Fibroblast of skin of back (primary cell): ENCODE measurements at regions not wholly inside any gene's neighbourhood (a gene's known extent, or its start where the extent isn't known, plus 50 kb on each side); places are given as distances from the start of the nearest gene placed in this dataset.
A peak's percentile ranks its signal among the peaks of the same experiment; 100 is the strongest.

Experiments used
- DNase-seq: peaks from one replicate; pipeline ENCODE4 v3.0.0-alpha.2; 2013

DNA sequence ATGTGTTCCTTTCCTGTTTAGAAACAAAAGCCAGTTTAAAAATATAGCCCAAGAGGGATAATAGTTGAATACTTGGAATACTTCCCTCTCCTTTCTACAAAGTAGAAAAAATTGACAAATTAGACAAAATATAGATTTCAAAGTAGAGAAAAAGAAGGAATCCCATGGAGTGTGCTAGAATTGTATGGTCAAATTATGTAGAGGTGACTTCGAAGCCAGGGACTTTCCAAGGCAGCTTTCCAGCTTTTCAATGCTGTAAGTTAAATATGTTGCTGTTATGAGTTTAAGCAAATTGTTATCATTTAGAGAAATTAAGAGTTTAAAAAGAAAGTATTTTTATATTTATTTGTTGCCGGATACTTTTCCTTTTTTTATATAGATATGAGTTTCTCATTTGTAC is 415.5 kb upstream of the OPRM1 start:
- DNase-seq: no peak

DNA sequence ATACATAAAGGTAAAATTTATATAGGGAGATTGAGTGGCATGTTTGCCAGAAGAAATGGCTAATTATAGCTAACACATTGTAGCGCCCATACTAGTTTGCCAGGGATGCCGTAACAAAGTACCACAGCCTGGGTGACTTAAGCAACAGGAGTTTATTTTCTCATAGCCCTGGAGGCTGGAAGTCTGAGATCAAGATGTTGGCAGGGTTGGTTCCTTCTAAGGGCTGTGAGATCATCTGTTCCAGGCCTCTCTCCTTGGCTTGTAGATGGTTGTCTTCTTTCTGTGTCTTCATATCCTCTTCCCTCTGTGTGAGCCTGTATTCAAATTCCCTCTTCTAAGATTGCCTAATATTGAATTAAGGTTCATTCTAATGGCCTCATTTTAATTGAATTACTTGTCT is 417.5 kb upstream of the OPRM1 start:
- no peak for DNase-seq

DNA sequence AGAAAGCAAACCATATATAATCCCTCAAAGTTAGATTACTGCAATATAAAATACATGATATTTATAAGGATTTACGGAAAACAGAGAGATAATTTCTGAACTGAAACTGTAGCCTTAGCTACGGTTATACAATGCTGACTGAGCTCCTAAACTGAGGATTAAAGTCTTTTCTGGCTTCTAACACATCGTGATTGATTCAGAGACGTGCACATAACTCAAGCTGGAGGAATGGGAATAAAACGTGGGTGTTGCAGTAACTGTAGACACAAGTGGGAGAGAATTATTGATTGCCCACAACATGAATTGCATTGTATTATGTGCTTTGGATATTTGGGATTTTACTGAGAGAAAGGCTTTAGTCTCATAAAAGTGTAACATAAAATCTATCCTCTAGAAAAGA is 418.0 kb upstream of the OPRM1 start:
- no peak for DNase-seq

DNA sequence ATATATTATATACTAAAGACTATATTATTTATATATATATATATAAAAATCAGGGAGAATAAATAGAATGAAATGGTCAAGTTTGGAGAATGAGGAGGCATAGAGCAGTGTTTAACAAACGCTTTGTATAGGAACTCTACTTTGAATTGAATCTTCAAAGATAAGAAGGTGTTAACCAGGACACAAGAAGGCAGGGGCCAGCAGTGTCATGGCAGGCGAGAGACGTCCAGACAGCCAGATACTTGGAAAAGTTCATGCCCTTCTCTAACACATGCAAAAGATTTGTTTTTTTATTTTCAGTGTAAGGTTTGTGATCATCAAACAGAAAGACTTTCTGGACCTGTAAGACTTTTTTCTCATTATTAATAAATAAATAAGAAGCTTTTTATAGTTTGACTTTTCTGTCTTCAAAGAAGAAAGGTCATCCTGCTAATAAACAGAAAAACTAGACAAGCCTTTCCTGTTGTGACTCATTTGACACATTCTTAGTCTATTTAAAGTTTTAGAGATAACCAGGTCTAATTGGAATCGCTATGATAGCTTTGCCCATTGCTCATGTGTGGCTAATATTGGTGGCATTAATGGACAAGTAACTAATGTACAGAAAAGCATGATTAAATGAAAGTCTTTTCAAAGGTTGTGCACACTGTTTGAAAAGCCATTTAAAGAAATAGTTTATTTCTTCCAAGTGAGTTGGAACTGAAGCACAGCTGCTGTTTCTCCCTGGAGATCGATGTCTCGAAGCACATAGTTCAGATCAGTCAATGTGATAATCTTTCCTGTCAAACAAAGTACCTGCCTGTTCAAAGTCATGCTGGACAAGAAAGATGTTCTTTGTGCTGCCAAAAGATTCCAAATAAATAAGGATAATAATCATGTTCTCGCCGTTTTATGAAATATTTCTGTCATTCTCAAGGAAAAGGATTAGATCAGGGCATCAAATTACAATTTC is 420.4 kb upstream of the OPRM1 start:
- DNase-seq: no peak

DNA sequence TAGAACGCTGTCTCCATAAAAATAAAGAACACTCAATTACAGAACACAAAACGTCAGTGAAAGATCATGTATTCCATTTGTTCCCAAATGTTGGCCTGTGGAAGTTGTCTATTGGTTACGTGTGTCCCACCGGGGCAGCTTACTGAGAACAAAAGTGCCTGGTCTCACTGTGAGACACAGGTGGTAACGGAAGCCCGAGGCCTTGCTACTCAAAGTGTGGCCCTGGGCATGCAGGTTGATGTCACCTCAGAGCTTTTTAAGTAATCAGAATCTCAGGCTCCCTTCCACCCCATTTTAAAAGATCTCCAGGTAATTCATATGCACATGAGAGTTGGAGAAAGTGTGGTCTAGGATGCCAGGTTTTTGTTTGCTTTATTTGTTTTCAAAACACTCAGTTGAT is 422.5 kb upstream of the OPRM1 start:
- DNase-seq: no peak

DNA sequence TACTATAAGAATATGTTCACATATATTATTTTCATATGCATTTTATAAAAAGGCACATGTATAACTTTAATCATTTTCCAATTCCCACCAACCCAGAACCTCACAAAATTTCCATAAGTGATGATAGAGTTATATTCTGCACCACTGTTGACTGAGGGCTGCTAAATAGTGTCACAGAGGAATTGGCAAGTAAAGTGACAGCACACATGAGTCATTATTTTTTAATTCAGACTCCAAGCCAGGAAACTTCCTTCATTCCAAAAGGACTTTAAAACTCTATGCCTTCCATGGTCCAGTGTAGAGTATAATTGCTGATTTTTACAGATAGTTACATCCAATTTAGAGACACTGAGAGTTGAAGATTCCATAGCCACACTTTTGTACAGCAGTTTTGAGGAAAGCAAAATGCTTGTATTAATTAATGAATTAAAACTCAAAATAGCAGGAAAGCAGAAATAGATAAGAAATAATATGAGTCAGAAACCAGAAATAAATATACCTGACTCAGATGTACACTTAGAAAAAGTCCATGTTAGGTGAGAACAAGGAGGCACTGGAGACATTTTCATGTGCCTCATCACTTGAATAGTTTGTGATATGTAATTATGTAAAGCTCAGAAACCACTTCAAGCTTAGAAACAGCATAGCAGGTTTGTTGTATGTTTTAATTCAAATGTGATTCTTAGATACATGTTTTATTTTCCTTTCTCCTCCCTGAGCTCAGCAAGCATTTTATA is 425.2 kb upstream of the OPRM1 start:
- DNase-seq: no peak

DNA sequence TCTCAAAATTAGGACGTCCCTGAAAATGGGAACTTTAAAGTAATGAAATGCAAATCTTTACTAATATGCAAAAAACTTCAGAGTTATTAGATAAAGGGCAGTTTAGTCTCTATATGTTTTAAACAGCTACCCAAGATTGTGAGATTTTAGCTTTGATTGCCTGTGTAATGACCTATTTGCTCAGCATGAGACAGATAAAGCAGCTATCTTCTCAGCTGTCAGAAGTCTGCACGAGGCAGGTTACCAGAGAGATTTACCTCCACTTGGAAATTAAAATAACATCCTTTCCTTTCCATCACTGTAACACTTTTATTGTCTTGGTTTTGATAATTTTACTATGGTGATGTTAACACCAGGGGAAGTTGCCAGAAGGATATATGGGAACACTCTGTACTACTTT is 436.6 kb upstream of the OPRM1 start:
- no peak for DNase-seq

DNA sequence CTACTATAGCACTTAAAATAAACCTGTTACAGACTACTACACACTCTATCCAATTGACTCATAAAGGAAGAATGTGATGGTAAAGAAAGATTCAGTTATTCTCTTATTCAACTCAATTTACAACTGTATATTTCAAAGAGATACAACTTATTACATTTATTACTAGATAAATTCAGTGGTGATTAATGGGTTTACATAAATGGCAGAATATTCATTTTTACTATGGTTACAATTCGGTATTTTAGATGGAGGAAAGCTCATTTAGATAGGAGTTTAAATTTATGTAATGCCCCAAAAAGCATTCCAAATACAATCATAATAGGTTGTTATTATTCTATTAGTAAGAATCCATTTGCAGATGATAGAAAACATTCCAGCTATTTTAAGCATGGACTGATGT is 439.1 kb upstream of the OPRM1 start:
- no peak for DNase-seq

DNA sequence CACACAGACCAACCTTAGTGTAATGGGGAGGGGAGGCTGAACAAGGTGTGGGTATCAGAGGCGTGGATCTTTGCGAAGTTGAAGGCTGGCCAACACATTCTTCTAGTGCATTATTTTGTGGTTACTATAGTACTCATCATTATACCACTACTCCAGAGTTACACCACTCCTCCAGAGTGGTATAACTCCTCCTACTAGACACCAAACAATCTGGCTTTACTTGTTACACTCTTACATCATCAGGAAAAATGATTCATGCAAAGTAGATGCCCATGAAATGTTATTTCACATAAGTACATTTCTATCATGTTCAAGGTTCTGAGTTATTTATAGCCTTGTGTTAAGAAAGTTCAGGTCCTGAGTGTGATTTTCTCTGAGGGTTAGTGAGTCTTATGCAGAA is 443.1 kb upstream of the OPRM1 start:
- peak; percentile 51 for DNase-seq

DNA sequence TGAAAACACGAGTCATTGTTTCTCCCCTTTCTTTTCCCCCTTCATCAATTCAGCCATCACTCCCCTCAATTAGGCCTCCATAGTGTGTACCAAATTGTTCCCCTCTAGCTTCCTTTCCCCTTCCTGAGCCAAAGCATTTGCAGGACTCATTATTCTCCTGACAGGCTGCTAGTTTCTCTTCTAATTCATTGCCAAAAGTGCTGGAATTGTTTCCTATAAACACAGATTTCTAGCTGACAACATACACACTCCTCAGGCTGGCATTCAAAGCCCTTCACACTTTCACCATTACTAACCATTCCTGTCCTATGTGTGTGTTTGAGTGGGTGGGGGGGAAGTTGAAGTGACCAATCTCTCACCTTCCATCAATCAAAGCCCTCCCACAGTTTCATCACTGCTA is 444.2 kb upstream of the OPRM1 start:
- DNase-seq: no peak

DNA sequence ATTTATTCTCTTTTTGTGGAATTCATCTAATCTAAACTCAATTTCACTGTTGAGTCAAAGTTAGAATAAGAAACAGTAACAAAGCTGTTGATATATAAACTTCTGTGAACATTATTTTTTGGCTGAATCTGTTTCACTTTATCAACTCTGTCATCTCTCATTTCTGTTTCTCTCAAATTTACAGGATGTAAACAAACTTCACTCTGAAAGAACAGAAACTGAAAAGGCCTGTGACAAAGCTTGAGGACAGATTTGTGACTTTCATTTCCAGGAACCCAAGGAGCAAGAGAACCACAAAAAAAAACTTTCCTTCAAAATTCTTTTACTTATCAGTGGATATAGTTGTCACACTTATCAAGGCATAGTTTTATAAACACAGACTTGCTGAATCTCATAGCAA is 447.9 kb upstream of the OPRM1 start:
- DNase-seq: no peak

DNA sequence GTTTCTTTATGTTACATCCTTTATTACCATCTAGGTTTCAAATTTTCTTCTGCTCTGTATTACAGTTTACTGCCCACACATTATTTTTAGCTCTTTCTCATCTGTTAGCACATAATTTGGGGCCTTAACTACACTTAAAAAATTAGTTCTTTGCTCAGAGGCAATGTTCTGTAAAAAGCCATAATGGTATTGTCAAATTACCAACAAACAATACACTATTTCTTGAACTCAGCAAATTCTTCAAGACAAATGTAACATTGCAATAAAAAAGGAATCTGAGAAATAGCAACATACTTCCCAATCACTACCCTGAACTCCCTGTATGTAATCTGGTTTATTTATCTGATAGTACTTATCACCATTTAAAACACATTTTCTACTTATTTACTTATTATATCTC is 448.6 kb upstream of the OPRM1 start:
- no peak for DNase-seq

DNA sequence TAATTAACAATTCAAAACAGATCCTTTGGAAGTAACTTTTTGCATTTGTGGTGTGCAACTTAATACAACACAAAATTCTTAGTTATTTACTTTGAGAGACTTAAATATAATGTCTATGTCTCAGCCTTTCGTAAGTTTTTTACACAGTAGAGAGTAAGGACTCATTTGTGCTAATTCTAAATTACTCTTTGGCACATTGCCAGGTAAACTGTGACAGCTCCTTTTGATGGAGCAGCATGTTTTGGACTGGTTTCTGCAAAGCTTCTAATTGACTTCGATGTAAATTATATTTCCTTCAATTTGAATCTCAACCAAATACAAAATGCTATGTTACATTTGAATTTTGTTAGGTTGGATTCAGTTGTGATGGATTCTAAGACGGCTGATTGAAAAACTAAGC is 450.7 kb upstream of the OPRM1 start:
- DNase-seq: no peak

DNA sequence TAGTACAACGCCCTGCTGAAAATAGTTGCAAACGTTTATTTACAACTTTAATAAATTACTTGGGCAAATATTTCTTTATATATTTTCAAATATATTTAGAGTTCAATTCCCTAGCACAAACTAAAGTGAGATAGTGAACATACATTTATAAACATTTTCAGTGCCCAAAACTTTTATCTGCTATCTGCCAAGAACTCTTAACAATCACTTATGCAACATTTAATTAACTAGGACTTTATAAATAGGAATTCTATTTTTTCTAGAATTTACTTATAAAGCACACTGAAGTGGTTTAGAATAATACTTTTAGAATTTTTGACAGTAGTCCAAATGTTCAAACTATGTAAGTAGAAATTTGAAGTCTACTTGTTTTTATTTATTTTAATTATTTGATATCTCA is 452.6 kb upstream of the RGS17 start:
- DNase-seq: no peak

DNA sequence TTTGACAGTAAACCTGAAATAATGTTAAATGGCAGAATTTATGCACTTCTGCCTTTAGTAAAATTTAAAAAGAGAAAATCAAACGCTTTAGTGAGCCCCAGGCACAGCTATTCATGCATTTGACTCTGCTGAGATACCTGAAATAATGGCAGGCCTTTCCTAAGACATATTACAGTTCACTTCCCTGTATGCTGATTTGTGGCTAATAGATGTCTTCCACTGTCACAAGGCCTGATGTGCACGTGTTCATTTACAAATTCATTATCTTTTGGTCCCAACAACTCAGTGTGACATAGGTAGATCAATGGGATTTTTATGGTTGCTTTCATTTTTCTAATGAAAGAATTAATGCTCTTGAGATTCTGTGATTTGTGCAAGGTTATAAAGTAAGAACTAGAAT is 449.7 kb upstream of the RGS17 start:
- DNase-seq: no peak

DNA sequence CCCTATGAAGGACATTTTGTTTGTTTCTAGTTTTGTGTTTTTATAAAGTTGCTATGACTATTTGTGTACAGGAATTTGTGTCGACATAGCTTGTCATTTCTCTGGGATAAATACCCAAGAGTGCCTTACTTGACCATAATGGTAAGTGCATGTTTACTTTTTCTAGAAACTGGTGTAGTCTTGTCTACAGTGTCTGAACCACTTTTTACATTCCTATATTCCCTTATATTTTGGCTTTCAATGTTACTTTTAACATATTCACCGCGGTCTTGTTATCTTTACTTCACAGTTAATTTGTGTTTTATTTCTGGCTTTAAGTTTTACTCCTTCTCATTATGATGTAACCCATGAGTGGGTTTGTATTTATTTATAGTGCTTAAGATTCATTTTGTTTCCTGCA is 444.4 kb upstream of the RGS17 start:
- no peak for DNase-seq

DNA sequence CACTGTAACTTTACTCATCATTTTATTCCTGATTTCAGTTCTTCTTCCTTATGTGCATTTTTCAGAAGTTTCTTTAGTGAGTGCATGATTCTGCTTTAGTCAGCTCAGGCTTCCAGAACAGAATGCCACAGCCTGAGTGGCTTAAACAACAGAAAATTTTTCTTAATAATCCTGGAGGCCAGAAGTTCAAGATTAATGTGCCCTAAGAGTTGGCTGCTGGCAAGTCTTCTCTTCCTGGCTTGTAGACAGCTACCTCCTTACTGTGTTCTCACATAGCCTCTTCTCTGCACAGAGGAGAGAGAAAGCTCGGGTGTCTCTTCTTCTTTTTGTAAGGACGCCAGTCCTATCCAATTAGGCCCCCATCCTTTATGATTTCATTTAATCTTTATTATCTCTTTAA is 443.1 kb upstream of the RGS17 start:
- DNase-seq: no peak

DNA sequence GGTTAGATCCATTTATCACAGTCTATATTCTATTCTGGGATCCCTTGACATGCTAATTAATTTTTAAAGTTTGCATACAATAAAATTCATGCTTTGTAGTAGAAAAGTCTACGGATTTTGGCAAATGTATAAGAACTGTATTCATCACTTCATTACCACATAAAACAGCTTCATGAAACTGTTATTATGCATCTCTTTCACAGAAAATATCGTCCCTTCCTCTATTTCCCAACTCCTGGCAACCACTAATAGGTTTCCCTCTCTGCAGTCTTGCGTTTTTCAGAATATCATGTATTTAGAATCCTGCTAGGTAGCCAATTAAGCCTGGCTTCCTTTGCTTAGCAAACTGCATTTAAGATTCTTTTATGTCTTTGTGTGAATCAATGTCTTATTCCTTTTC is 441.3 kb upstream of the RGS17 start:
- DNase-seq: no peak

DNA sequence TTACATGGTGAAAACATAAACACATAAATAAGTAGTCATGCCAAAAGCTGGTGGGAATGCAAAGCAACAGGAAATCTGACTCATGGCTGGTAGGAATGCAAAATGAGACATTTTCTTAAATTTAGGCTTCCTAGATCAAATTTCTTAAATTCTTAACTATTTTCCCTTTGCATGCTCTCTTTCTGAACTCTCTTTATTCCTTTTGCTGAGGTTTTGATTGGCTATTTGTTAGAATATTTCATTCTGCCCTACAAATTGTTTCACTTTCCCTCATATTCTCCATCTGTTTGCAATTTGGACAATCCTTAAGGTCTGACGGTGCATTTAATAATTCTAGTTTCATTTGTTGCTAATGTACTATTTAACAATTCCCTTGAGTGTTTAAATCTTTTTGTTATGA is 437.5 kb upstream of the RGS17 start:
- peak; percentile 73 for DNase-seq

DNA sequence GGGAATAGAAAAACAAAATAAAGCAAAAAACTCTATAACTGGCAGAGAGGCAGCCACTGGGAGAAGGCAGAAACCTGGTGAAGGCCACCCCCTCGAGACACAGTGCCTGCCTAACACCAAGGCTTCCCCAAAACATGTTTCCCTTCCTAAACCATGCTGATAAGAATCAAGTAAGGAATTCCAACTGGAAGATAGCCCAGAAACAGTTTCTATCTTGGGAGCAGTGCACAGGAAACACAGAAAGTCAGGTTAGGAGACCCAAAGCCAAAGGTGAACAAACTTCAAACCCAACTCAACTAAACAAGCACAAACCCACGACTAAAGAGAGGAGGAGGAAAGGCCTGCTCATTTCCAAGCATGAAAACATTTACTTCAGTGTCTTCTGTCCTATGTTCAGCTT is 433.7 kb upstream of the RGS17 start:
- DNase-seq: peak; percentile 6

DNA sequence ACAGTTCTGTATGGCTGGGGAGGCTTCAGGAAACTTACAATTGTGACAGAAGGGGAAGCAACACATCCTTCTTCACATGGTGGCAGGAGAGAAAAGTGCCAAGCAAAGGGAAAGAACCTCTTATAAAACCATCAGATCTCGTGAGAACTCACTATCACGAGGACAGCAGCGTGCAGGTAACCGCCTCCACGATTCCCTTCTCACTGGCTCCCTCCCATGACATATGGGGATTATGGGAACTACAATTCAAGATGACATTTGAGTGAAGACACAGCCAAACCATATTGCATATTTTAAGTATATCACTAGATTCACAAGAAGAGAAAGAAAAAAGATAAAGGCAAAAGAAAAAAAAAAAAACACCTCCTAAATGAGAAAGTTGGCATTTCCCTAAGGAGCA is 431.9 kb upstream of the RGS17 start:
- DNase-seq: no peak

DNA sequence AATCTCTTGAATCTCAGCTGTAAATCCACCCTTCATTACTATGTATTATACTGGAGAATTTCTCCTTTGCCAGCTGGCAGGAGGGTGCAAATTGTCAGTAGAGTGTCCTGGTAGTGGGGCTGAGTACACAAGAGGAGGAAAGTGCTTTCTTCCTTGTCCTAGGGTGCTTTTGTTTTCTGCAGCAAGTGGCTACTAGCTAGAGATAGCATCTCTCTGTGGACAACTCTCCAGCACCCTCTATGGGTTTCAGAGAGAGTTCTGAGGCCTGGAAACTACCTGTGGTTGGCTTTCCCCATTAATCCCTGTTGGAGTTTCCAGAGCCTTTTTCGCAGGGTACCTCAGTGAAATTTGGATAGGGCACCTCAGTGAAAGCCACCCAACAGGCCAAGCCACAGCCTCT is 422.5 kb upstream of the RGS17 start:
- no peak for DNase-seq

DNA sequence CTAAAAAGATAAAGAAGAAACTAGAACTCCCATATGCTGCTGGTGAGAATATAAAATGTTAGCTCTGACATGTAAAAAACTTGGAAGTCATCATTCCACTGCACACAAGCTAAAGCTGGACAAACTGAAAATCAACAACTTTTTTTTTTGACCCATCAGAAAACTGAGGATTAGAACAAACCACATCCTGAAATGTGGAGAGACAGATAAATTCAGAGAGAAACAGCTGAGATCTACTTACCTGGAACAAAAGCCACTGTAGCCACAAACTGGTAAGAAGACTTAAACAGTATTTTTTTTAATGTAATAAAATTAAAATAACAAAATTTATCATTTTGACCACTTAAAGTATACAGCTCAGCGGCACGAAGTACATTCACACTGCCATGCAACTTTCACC is 408.5 kb upstream of the RGS17 start:
- DNase-seq: no peak

DNA sequence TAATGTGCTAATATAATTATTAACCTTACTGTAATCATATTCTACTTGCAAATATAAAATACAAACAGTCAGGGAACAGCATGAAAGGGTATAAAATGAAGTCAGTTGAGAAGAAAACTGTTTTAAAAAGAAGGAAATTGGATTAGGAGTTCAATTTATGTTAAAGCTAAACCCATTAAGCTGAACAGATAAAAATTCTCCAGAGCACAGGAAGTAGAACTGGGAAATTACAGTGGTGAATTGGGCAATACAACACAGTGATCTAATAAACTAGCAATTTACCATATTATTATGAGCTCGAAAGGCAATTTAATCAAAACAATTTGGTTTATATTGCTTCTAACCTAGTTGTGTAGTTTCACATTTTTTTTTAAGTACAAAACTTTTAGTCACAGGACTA is 407.4 kb upstream of the RGS17 start:
- no peak for DNase-seq
